Mammary epithelial cell (primary cell): ENCODE measurements at regions not wholly inside any gene's neighbourhood (a gene's known extent, or its start where the extent isn't known, plus 50 kb on each side); places are given as distances from the start of the nearest gene placed in this dataset.

Experiments used
- EZH2 ChIP-seq: IDR thresholded peaks from 2 replicates; pipeline ENCODE4 v1.6.1; 2012; ENCODE audit warnings: low read length, inconsistent platforms, borderline replicate concordance
- TF ChIP-seq, protein P1 (sequence below), 2 donors: IDR thresholded peaks in 1 of 2; conservative IDR thresholded peaks in 1 of 2; 2 replicates each; pipeline ENCODE4 v1.5.1; 2011 to 2012; ENCODE audit warnings: inconsistent platforms in 2 of 2, low read length in 2 of 2, mild to moderate bottlenecking in 2 of 2, control low read depth in 1 of 2, low read depth in 1 of 2; ENCODE audit not compliant: insufficient read depth in 1 of 2; ENCODE audit errors: extremely low read depth in 1 of 2

- TF ChIP-seq, protein P1, sequence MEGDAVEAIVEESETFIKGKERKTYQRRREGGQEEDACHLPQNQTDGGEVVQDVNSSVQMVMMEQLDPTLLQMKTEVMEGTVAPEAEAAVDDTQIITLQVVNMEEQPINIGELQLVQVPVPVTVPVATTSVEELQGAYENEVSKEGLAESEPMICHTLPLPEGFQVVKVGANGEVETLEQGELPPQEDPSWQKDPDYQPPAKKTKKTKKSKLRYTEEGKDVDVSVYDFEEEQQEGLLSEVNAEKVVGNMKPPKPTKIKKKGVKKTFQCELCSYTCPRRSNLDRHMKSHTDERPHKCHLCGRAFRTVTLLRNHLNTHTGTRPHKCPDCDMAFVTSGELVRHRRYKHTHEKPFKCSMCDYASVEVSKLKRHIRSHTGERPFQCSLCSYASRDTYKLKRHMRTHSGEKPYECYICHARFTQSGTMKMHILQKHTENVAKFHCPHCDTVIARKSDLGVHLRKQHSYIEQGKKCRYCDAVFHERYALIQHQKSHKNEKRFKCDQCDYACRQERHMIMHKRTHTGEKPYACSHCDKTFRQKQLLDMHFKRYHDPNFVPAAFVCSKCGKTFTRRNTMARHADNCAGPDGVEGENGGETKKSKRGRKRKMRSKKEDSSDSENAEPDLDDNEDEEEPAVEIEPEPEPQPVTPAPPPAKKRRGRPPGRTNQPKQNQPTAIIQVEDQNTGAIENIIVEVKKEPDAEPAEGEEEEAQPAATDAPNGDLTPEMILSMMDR (conservative IDR thresholded peaks at IDR 0.05 in 1 of 2, IDR thresholded peaks at IDR 0.05 in 1 of 2; ENCODE audit: extremely low read depth in 1 of 2, insufficient read depth in 1 of 2, low read depth in 1 of 2, low read length in 2 of 2): no peak
- TF ChIP-seq EZH2: no peak
Observed at GRCh38 chr22:48748860-48749554, 1078.7 kb downstream of the BRD1 start.
